ENCODE measurements at regions not wholly inside any gene's neighbourhood (a gene's known extent, or its start where the extent isn't known, plus 50 kb on each side); places are given as distances from the start of the nearest gene placed in this dataset.

- Mint-ChIP-seq H3K36me3 (ENCODE audit: insufficient read depth) (no peaks in the 10 kb centered on the region), H3K27me3 (peaks cover 44% of the 10 kb centered on the region), H3K4me3 (ENCODE audit: low read depth) (no peak overlapping the region), H3K27ac (no peak overlapping the region), H3K9me3 (ENCODE audit: low read depth) (no peaks in the 10 kb centered on the region), H3K4me1 (ENCODE audit: low read depth) (no peaks in the 10 kb centered on the region)
- no peak for DNase-seq (ENCODE audit: low spot score, unreplicated experiment)
- no peak for TF ChIP-seq CTCF (IDR thresholded peaks at IDR 0.05; ENCODE audit: unreplicated experiment)
Observed at GRCh38 chr2:88252646-88253045, 82.5 kb downstream of the THNSL2 start.

GRCh38 chr2:88252111-88252510 is 82.0 kb downstream of the THNSL2 start:
- no peak overlapping the region for H3K27ac Mint-ChIP-seq
- H3K36me3 Mint-ChIP-seq (ENCODE audit: insufficient read depth), result no peaks in the 10 kb centered on the region
- peaks cover 42% of the 10 kb centered on the region for H3K27me3 Mint-ChIP-seq
- no peak for TF ChIP-seq CTCF (IDR thresholded peaks at IDR 0.05; ENCODE audit: unreplicated experiment)
- H3K9me3 Mint-ChIP-seq (ENCODE audit: low read depth), result no peaks in the 10 kb centered on the region
- no peak for DNase-seq (ENCODE audit: low spot score, unreplicated experiment)
- H3K4me1 Mint-ChIP-seq (ENCODE audit: low read depth), result no peaks in the 10 kb centered on the region
- no peak overlapping the region for H3K4me3 Mint-ChIP-seq (ENCODE audit: low read depth)

- no peak for DNase-seq (ENCODE audit: low spot score, unreplicated experiment)
- H3K9me3 Mint-ChIP-seq (ENCODE audit: low read depth), result no peaks in the 10 kb centered on the region
- no peaks in the 10 kb centered on the region for H3K4me1 Mint-ChIP-seq (ENCODE audit: low read depth)
- H3K4me3 Mint-ChIP-seq (ENCODE audit: low read depth), result no peak overlapping the region
- peaks cover 33% of the 10 kb centered on the region for H3K27me3 Mint-ChIP-seq
- TF ChIP-seq CTCF (IDR thresholded peaks at IDR 0.05; ENCODE audit: unreplicated experiment), result no peak
- H3K27ac Mint-ChIP-seq, result no peak overlapping the region
- no peaks in the 10 kb centered on the region for H3K36me3 Mint-ChIP-seq (ENCODE audit: insufficient read depth)
Observed at GRCh38 chr2:88250404-88250803, 80.3 kb downstream of the THNSL2 start.

- Mint-ChIP-seq H3K36me3 (ENCODE audit: insufficient read depth) (no peaks in the 10 kb centered on the region), H3K27ac (no peak overlapping the region), H3K9me3 (ENCODE audit: low read depth) (peaks cover 9% of the 10 kb centered on the region), H3K4me1 (ENCODE audit: low read depth) (no peaks in the 10 kb centered on the region), H3K27me3 (peaks cover 27% of the 10 kb centered on the region), H3K4me3 (ENCODE audit: low read depth) (no peak overlapping the region)
- no peak for TF ChIP-seq CTCF (IDR thresholded peaks at IDR 0.05; ENCODE audit: unreplicated experiment)
- no peak for DNase-seq (ENCODE audit: low spot score, unreplicated experiment)
Observed at GRCh38 chr2:88248280-88248828, 78.2 kb downstream of the THNSL2 start.

- H3K27ac Mint-ChIP-seq, result no peak overlapping the region
- no peak for DNase-seq (ENCODE audit: low spot score, unreplicated experiment)
- H3K36me3 Mint-ChIP-seq (ENCODE audit: insufficient read depth), result no peaks in the 10 kb centered on the region
- peaks cover 14% of the 10 kb centered on the region for H3K9me3 Mint-ChIP-seq (ENCODE audit: low read depth)
- H3K4me1 Mint-ChIP-seq (ENCODE audit: low read depth), result no peaks in the 10 kb centered on the region
- peaks cover 26% of the 10 kb centered on the region for H3K27me3 Mint-ChIP-seq
- no peak overlapping the region for H3K4me3 Mint-ChIP-seq (ENCODE audit: low read depth)
- no peak for TF ChIP-seq CTCF (IDR thresholded peaks at IDR 0.05; ENCODE audit: unreplicated experiment)
Observed at GRCh38 chr2:88247531-88247930, 77.4 kb downstream of the THNSL2 start.
